ENCODE measurements at regions not wholly inside any gene's neighbourhood (a gene's known extent, or its start where the extent isn't known, plus 50 kb on each side); places are given as distances from the start of the nearest gene placed in this dataset.

GRCh38 chr7:16993543-16993942, 111.8 kb upstream of the AGR3 start:
- H3K27me3 ChIP-seq (ENCODE audit: insufficient read depth, low read depth, low read length): no peaks in the 10 kb centered on the region
- H3K4me2 ChIP-seq (ENCODE audit: low read length): no peak overlapping the region
- H3K9me2 ChIP-seq (ENCODE audit: insufficient read depth, low read length): no peaks in the 10 kb centered on the region
- no peak overlapping the region for H2AFZ ChIP-seq (ENCODE audit: low read depth, low read length)
- no peaks in the 10 kb centered on the region for H3F3A ChIP-seq (ENCODE audit: insufficient read depth, low read length, poor library complexity, severe bottlenecking)
- H3K9me3 ChIP-seq (ENCODE audit: low read length): no peaks in the 10 kb centered on the region
- H4K20me1 ChIP-seq (ENCODE audit: insufficient read depth): no peaks in the 10 kb centered on the region
- H3K79me2 ChIP-seq (replicated peaks; ENCODE audit: insufficient read depth, low read length): no peaks in the 10 kb centered on the region
- TF ChIP-seq EP300 (conservative IDR thresholded peaks at IDR 0.05; ENCODE audit: poor library complexity, severe bottlenecking): no peak
- TF ChIP-seq POLR2AphosphoS5 (IDR thresholded peaks at IDR 0.05): no peak
- no peak for TF ChIP-seq EZH2 (IDR thresholded peaks at IDR 0.05; ENCODE audit: borderline replicate concordance, insufficient read depth, low read length, poor library complexity, severe bottlenecking)
- no peak for TF ChIP-seq CTCF (IDR thresholded peaks at IDR 0.05; ENCODE audit: poor library complexity, severe bottlenecking)
- no peak for TF ChIP-seq TAF1 (IDR thresholded peaks at IDR 0.05; ENCODE audit: low read depth)
- no peak for TF ChIP-seq REST (IDR thresholded peaks at IDR 0.05; ENCODE audit: borderline replicate concordance)
- no peak for TF ChIP-seq RAD21 (conservative IDR thresholded peaks at IDR 0.05)
- no peak for TF ChIP-seq SMC3 (conservative IDR thresholded peaks at IDR 0.05; ENCODE audit: poor library complexity)
- no peak for TF ChIP-seq MXI1 (conservative IDR thresholded peaks at IDR 0.05; ENCODE audit: poor library complexity, severe bottlenecking)
- H3K36me3 ChIP-seq (ENCODE audit: insufficient read depth, low read length): no peaks in the 10 kb centered on the region
- H3K4me3 ChIP-seq (ENCODE audit: low read length): no peak overlapping the region
- no peak overlapping the region for H3K27ac ChIP-seq (ENCODE audit: low read length)
- H3K9ac ChIP-seq (ENCODE audit: low read length): no peak overlapping the region

GRCh38 chr7:16998481-16999051, 116.8 kb upstream of the AGR3 start:
- Histone ChIP-seq H4K20me1 (ENCODE audit: insufficient read depth) (no peaks in the 10 kb centered on the region), H3K4me3 (ENCODE audit: low read length) (no peak overlapping the region), H2AFZ (ENCODE audit: low read depth, low read length) (no peak overlapping the region), H3F3A (ENCODE audit: insufficient read depth, low read length, poor library complexity, severe bottlenecking) (no peaks in the 10 kb centered on the region), H3K27me3 (ENCODE audit: insufficient read depth, low read depth, low read length) (no peaks in the 10 kb centered on the region), H3K9me3 (ENCODE audit: low read length) (no peaks in the 10 kb centered on the region), H3K27ac (ENCODE audit: low read length) (no peak overlapping the region), H3K79me2 (replicated peaks; ENCODE audit: insufficient read depth, low read length) (no peaks in the 10 kb centered on the region), H3K36me3 (ENCODE audit: insufficient read depth, low read length) (no peaks in the 10 kb centered on the region), H3K9ac (ENCODE audit: low read length) (no peak overlapping the region), H3K9me2 (ENCODE audit: insufficient read depth, low read length) (no peaks in the 10 kb centered on the region), H3K4me2 (ENCODE audit: low read length) (no peak overlapping the region)
- TF ChIP-seq TAF1 (IDR thresholded peaks at IDR 0.05; ENCODE audit: low read depth): no peak
- no peak for TF ChIP-seq REST (IDR thresholded peaks at IDR 0.05; ENCODE audit: borderline replicate concordance)
- no peak for TF ChIP-seq MXI1 (conservative IDR thresholded peaks at IDR 0.05; ENCODE audit: poor library complexity, severe bottlenecking)
- TF ChIP-seq SMC3 (conservative IDR thresholded peaks at IDR 0.05; ENCODE audit: poor library complexity): no peak
- TF ChIP-seq EZH2 (IDR thresholded peaks at IDR 0.05; ENCODE audit: borderline replicate concordance, insufficient read depth, low read length, poor library complexity, severe bottlenecking): no peak
- no peak for TF ChIP-seq RAD21 (conservative IDR thresholded peaks at IDR 0.05)
- no peak for TF ChIP-seq CTCF (IDR thresholded peaks at IDR 0.05; ENCODE audit: poor library complexity, severe bottlenecking)

Data from neural cell (in vitro differentiated cells).